NCI-H226 (cell line): ENCODE measurements at regions not wholly inside any gene's neighbourhood (a gene's known extent, or its start where the extent isn't known, plus 50 kb on each side); places are given as distances from the start of the nearest gene placed in this dataset.
"Not testable (repeated sequence)": the region's sequence is repeated elsewhere in the genome, so short reads cannot be mapped to it uniquely, and the experiment has no call there.

Experiments used
- DNase-seq: peaks from one replicate; pipeline ENCODE4 v3.0.0-alpha.2; 2015

- DNase-seq: peak; percentile 16
Measured at GRCh38 chr4:62512271-62512670, 1312.1 kb downstream of the ADGRL3 start.

GRCh38 chr4:62510228-62510627 lies 1310.1 kb downstream of the ADGRL3 start:
- DNase-seq: no peak

- DNase-seq: no peak
Measured at GRCh38 chr4:62500296-62500695, 1300.2 kb downstream of the ADGRL3 start.

- DNase-seq: peak; percentile 16
Measured at GRCh38 chr4:62495032-62495431, 1294.9 kb downstream of the ADGRL3 start.

- not testable (repeated sequence) for DNase-seq
Measured at GRCh38 chr4:62491756-62492155, 1291.6 kb downstream of the ADGRL3 start.

- DNase-seq: peak; percentile 20
Measured at GRCh38 chr4:62490635-62491034, 1290.5 kb downstream of the ADGRL3 start.

- peak; percentile 18 for DNase-seq
Measured at GRCh38 chr4:62487016-62487415, 1286.9 kb downstream of the ADGRL3 start.

GRCh38 chr4:62484357-62484756 lies 1284.2 kb downstream of the ADGRL3 start:
- no peak for DNase-seq

- DNase-seq: no peak
Measured at GRCh38 chr4:62482355-62482754, 1282.2 kb downstream of the ADGRL3 start.

- DNase-seq: no peak
Measured at GRCh38 chr4:62475596-62475995, 1275.5 kb downstream of the ADGRL3 start.

GRCh38 chr4:62474802-62475201 lies 1274.7 kb downstream of the ADGRL3 start:
- DNase-seq: no peak

GRCh38 chr4:62471021-62471420 lies 1270.9 kb downstream of the ADGRL3 start:
- no peak for DNase-seq

- DNase-seq: no peak
Measured at GRCh38 chr4:62470421-62470983, 1270.4 kb downstream of the ADGRL3 start.

- no peak for DNase-seq
Measured at GRCh38 chr4:62470020-62470419, 1269.9 kb downstream of the ADGRL3 start.

GRCh38 chr4:62461961-62462360 lies 1261.8 kb downstream of the ADGRL3 start:
- no peak for DNase-seq

- DNase-seq: peak; percentile 22
Measured at GRCh38 chr4:62460329-62460728, 1260.2 kb downstream of the ADGRL3 start.

- peak; percentile 49 for DNase-seq
Measured at GRCh38 chr4:62457356-62457755, 1257.2 kb downstream of the ADGRL3 start.

- peak; percentile 76 for DNase-seq
Measured at GRCh38 chr4:62455871-62456270, 1255.7 kb downstream of the ADGRL3 start.

GRCh38 chr4:62454535-62454934 lies 1254.4 kb downstream of the ADGRL3 start:
- no peak for DNase-seq

- DNase-seq: no peak
Measured at GRCh38 chr4:62450740-62451139, 1250.6 kb downstream of the ADGRL3 start.

GRCh38 chr4:62449538-62449937 lies 1249.4 kb downstream of the ADGRL3 start:
- DNase-seq: no peak

- DNase-seq: no peak
Measured at GRCh38 chr4:62448911-62449310, 1248.8 kb downstream of the ADGRL3 start.

- no peak for DNase-seq
Measured at GRCh38 chr4:62439051-62439450, 1238.9 kb downstream of the ADGRL3 start.

GRCh38 chr4:62434921-62435320 lies 1234.8 kb downstream of the ADGRL3 start:
- no peak for DNase-seq

GRCh38 chr4:62431513-62432231 lies 1231.5 kb downstream of the ADGRL3 start:
- not testable (repeated sequence) for DNase-seq
